Retinal pigment epithelial cell (primary cell): ENCODE measurements at regions not wholly inside any gene's neighbourhood (a gene's known extent, or its start where the extent isn't known, plus 50 kb on each side); places are given as distances from the start of the nearest gene placed in this dataset.

Experiments used
- DNase-seq: peaks from one replicate; pipeline ENCODE4 v3.0.0-alpha.2; 2010; ENCODE audit warnings: low read depth
- H3K4me3 ChIP-seq: 2 replicates; pipeline ENCODE4 v1.5.1; 2011; ENCODE audit warnings: mild to moderate bottlenecking, low read length, control low read depth, moderate library complexity
- TF ChIP-seq, protein P1 (sequence below): conservative IDR thresholded peaks from 2 replicates; pipeline ENCODE4 v1.5.1; 2011; ENCODE audit warnings: low read depth, low read length, control low read depth, inconsistent platforms

DNA sequence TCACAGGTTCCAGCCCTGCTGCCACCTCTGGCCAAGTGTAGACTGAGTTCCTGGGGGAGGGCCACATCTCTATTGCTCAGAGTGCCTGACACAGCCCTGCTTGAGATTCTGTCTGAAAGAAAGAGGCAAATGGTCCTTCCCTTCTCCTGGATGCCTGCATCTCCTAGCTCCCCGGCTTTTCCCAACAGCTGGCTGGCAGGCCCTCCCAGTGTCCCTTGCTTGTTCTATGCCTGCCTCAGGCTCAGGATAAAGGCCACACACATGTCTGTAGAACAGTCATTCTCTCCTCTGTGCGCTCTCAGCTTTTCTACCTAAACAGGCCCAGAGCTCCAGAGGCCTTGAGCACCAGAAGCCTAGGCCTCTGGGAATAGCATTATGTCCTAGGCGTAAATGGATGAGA lies 343.4 kb upstream of the USP24 start:
- DNase-seq: no peak
- no peak overlapping the region for H3K4me3 ChIP-seq
- TF ChIP-seq, protein P1, sequence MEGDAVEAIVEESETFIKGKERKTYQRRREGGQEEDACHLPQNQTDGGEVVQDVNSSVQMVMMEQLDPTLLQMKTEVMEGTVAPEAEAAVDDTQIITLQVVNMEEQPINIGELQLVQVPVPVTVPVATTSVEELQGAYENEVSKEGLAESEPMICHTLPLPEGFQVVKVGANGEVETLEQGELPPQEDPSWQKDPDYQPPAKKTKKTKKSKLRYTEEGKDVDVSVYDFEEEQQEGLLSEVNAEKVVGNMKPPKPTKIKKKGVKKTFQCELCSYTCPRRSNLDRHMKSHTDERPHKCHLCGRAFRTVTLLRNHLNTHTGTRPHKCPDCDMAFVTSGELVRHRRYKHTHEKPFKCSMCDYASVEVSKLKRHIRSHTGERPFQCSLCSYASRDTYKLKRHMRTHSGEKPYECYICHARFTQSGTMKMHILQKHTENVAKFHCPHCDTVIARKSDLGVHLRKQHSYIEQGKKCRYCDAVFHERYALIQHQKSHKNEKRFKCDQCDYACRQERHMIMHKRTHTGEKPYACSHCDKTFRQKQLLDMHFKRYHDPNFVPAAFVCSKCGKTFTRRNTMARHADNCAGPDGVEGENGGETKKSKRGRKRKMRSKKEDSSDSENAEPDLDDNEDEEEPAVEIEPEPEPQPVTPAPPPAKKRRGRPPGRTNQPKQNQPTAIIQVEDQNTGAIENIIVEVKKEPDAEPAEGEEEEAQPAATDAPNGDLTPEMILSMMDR: no peak

DNA sequence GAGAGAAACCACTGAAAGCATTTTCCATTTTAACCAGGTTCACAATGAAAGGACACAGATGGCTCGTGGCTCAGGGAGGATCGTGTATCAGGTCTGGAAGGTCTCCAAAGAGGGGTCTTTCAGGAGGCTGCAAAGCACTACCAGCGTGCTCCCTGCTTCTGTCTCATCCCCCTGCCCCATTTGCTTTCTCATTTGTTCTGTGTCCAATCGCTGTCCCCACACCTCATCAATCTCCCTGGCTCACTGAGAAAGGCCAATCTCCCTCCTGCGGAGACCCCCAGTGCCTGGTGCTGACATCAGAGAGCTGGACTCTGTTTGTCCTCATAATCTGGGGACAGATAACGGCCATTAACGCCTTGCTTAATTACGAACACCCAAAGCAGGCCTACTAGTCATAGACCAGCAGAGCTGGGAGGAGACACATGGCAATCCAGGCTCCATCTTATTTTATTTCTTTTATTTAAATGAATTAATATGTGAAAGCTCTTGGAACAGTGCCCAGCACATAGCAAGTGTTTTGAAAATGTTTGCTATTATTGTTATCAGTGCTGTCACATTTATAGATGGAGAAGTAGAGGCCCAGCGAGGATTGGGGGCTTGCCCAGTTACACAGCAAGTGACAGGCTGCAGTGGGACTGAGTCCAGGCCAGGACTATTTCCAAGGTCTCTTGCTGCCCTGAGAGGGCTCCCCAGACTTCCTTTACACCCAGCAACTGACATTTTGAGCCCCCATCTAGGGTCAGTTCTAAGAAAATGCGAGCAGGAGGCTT lies 341.0 kb upstream of the USP24 start:
- no peak for DNase-seq
- TF ChIP-seq, protein P1: no peak

GRCh38 chr1:55554611-55555010 lies 339.4 kb upstream of the USP24 start:
- H3K4me3 ChIP-seq: no peak overlapping the region
- DNase-seq: no peak
- TF ChIP-seq, protein P1: no peak

More for the DNA sequence above, 341.0 kb upstream of the USP24 start:
- no peak overlapping the region for H3K4me3 ChIP-seq

DNA sequence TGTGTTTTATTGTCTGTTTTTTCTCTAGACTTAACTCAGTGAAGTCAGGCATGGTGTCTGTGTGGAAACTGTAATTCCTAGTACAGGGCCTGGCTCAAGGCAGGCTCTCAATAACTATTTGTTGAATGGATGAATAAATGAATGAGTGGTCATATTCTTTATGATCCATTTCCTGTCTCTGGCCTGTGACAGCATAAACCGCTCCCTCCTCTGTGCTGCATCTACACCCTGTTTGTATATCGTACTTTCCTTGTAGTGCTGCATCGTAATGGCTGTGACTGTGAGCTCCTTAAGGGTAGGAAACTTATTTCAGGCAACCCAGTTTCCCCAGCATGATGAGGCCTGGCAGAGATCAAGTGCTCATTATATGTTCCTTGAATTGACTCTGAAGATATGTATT lies 337.5 kb upstream of the USP24 start:
- TF ChIP-seq, protein P1: no peak
- H3K4me3 ChIP-seq: no peak overlapping the region

GRCh38 chr1:55547405-55547804 lies 332.2 kb upstream of the USP24 start:
- DNase-seq: no peak
- TF ChIP-seq, protein P1: no peak
- no peak overlapping the region for H3K4me3 ChIP-seq

More for the DNA sequence above, 337.5 kb upstream of the USP24 start:
- DNase-seq: no peak

- DNase-seq: no peak
- TF ChIP-seq, protein P1: no peak
- H3K4me3 ChIP-seq: no peak overlapping the region
Measured at GRCh38 chr1:55546553-55546952, 331.4 kb upstream of the USP24 start.

- TF ChIP-seq, protein P1: no peak
- DNase-seq: no peak
- H3K4me3 ChIP-seq: no peak overlapping the region
Measured at GRCh38 chr1:55544826-55545225, 329.7 kb upstream of the USP24 start.
